GM21515 (cell line): ENCODE measurements at regions not wholly inside any gene's neighbourhood (a gene's known extent, or its start where the extent isn't known, plus 50 kb on each side); places are given as distances from the start of the nearest gene placed in this dataset.

ENCODE experiments used
- ATAC-seq: cut with Tn5 transposase; IDR thresholded peaks from one replicate; pipeline ENCODE4 v1.9.1; 2021; ENCODE audit not compliant: unreplicated experiment

DNA sequence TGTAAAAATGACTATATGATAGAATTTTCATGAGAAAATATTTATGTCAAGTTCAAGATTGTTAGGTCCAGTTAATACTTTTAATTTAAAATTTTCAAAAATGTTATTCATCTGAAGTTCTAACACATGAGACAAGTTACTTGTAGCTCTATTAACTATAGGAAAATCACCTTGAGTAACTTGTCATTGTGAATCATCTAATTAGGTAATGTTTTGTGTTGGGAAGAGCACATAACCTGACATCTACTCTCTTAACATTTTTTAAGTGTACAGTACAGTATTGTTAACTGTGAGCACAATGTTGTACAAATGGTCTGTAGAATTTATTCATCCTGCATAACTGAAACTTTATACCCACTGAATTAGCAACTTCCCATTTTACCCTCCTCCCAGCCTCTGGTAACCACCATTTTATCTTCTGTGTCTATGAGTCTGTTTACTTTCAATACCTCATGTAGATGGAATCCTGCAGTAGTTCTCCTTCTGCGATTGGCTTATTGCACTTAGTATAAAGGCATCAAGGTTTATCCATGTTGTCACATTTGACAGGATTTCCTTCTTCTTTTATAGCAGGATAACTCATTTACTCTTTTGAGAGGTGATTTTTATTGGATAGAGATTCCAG lies 54.6 kb downstream of the ARL4A start:
- ATAC-seq, result no peak

DNA sequence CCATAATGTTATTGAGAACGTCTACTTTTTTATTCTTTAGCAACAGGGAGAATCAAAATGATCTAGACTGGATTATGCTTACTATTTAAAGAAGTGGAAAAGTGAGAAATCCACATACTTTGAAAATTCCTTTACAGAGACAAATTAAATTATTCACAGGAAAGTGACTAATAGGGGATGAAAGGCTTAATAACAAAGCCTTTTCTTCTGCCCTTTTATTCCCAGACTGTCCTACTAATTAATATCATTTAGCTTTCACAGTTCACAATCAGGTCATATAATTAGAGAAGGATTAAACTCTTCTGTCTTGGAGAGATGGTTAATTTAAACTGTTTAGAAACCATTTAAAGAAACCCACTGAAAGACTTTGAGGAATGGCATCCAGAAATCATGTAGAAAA lies 58.8 kb downstream of the ARL4A start:
- no peak for ATAC-seq

- ATAC-seq, result no peak
Measured at GRCh38 chr7:12747687-12748306, 60.4 kb downstream of the ARL4A start.

GRCh38 chr7:12749069-12749468 lies 61.6 kb downstream of the ARL4A start:
- no peak for ATAC-seq

DNA sequence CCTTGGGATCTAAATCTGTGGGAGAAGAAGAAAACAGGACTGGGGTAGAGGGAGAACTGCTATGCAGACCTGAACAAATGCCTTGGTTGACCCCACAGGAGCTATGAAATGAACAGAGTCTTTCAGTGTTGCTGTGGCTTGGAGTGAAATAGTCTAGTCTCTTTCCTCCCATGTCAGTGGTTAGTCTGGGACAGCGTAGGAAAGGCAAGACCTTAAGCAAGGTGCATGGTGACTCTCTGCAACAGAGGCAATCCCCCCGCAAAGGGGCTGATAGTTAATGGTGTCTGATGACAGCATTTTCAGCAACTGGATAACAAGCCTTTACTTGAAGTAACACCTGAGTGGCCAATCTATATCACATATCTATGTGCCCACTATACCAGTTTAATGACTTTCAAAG lies 62.3 kb downstream of the ARL4A start:
- ATAC-seq, result no peak

GRCh38 chr7:12751764-12752163 lies 64.3 kb downstream of the ARL4A start:
- ATAC-seq, result no peak

DNA sequence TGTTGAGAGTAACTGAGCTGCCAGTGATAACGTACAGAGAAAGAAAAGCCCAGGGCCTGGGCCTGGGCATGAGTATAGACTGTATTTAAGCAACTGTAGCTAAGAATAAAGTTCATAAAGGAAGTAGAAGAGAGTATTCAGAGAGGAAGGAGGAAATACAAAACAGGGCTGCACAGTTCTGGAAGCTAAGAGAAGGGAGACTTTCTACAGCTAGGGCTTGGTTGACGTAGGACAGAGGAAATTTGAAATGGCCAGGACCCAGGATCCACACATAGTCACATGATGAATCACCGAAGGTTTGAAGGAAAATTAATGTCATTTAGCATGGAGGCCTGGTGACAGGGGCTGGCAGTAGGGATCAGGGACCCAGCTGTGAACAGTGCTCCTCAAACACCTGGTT lies 66.7 kb downstream of the ARL4A start:
- no peak for ATAC-seq

DNA sequence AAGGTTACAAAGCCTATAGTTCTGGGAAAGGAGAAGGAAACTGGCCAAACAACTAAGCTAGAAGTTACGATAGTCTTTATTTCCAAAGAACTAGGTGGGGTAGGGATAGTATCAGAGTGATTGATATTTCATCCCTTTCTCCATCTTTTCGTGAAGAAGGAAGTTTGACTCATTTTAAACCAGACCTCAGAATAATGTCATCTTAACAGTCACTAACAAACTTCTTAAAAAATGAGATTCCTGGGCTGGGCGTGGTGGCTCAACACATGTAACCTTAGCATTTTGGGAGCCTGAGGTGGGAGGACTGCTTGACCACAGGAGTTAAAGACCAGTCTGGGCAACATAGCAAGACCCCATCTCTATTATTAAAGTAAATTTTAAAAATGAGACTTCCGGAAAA lies 69.4 kb downstream of the ARL4A start:
- ATAC-seq, result no peak

GRCh38 chr7:12757443-12757842 lies 70.0 kb downstream of the ARL4A start:
- ATAC-seq, result no peak

DNA sequence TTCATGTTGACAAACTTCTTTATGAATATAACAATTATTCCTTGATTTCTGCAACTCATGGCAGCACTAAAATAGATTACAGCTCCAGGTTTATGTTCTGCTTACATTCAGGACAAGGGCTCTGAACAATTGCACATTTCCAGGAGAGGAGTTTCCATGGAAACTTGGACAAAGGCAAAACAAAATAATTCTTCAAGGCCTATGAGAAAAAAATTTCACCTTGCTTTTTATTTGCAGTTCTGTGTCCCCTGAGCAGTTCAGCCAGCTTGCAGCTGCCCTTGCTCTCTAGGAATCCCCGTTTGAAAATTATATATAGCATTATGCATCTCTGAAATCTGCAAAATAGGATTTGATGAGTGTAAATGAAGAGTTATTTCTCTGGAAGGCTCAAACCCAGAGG lies 71.7 kb downstream of the ARL4A start:
- no peak for ATAC-seq

GRCh38 chr7:12761111-12761510 lies 73.7 kb downstream of the ARL4A start:
- no peak for ATAC-seq

DNA sequence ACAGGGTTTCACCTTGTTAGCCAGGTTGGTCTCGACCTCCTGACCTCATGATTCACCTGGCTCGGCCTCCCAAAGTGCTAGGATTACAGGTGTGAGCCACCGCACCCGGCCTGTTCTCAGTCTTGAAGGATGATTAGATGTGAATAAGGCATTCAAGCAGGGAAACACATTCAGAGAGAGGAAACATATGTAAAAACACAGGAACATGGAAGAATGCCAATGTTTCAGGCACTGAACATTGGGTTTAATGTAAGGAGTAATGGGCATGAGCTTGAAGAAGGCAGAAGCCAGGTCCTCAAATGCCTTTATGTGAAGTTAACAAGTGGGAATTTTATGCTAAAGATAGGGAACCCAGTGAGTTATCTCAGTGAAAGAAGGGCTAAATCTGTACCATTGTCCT lies 74.3 kb downstream of the ARL4A start:
- ATAC-seq, result no peak

- ATAC-seq, result no peak
Measured at GRCh38 chr7:12764458-12764891, 77.0 kb downstream of the ARL4A start.

GRCh38 chr7:12765431-12766100 lies 78.1 kb downstream of the ARL4A start:
- ATAC-seq, result no peak

DNA sequence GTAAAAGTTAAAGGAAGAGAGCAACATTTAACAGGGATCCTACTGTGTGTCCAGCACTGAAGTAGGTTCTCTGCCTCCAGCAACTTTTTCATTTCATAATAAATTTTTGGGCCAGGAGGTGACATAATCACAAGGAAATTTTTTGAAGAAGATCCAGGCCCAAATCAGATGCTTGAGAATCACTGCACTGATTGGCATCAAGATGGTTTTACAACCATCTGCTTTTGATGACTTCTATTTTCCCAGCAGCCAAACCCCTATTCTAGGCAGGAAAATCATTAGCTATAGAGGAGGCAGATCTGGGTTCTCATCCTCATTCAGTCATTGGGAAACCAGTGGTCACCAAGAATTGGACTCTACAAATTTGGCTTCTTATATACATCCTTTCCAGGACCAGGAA lies 79.0 kb downstream of the ARL4A start:
- no peak for ATAC-seq

GRCh38 chr7:12768948-12769347 lies 81.5 kb downstream of the ARL4A start:
- ATAC-seq, result no peak

DNA sequence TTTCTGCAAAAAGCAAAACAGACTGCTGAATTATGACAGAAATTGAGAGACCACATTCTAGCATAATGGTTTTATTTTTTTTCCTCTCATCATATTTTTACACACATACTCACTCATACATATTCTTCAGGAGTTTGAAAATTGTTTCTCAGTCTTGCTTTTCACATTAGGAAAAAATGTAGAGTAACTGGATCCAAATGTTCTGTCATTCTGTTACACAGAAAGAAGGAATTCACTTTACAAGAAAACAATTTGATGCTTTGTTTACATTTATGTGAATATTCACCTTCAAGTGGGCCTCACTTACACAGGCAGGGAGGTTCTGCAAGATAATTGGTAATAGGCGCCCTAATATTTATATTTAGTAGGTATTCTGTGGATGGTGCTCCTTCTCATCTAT lies 82.0 kb downstream of the ARL4A start:
- ATAC-seq, result no peak

GRCh38 chr7:12770227-12770975 lies 83.0 kb downstream of the ARL4A start:
- no peak for ATAC-seq

GRCh38 chr7:12771378-12771877 lies 84.0 kb downstream of the ARL4A start:
- ATAC-seq, result no peak

GRCh38 chr7:12772768-12773167 lies 85.3 kb downstream of the ARL4A start:
- ATAC-seq, result no peak

DNA sequence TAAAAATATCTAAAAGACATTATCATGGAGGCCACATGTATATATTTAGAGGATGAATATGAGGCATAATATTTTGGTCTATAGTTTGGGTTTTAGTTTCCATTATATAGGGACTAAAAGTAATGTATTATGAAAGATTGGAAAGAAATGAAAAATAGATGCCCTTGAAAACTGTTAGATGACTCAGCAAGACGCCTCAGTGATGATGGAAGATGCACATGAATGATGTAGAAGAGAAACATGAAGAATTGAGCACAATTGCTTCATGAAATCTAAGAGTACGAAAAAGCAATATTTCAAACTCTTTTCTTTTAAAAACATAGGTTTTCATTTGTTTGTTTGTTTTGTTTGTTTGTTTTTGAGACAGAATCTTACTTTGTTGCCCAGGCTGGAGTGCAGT lies 89.8 kb downstream of the ARL4A start:
- ATAC-seq, result no peak

GRCh38 chr7:12779947-12780346 lies 92.5 kb downstream of the ARL4A start:
- no peak for ATAC-seq
